ENCODE measurements at regions not wholly inside any gene's neighbourhood (a gene's known extent, or its start where the extent isn't known, plus 50 kb on each side); places are given as distances from the start of the nearest gene placed in this dataset.
"Not testable (repeated sequence)": the region's sequence is repeated elsewhere in the genome, so short reads cannot be mapped to it uniquely, and the experiment has no call there.

- H3K9me3 ChIP-seq (ENCODE audit: insufficient read depth, low read length, severe bottlenecking) = no peaks in the 10 kb centered on the region
- no peak overlapping the region for H3K4me3 ChIP-seq (ENCODE audit: low read depth in 1 of 2, low read length in 2 of 2)
- H3K36me3 ChIP-seq (ENCODE audit: insufficient read depth, low read length) = no peaks in the 10 kb centered on the region
- H3K9ac ChIP-seq (ENCODE audit: low read depth, low read length) = no peak overlapping the region
- no peaks in the 10 kb centered on the region for H3K79me2 ChIP-seq (ENCODE audit: insufficient read depth, low read length)
- no peak overlapping the region for H2AFZ ChIP-seq (ENCODE audit: low read depth, low read length)
- DNase-seq (no peak), ATAC-seq (ENCODE audit: insufficient read depth, low read depth) (no peak)
- no peaks in the 10 kb centered on the region for H3K27me3 ChIP-seq (ENCODE audit: insufficient read depth, low read length, poor library complexity)
- no peak overlapping the region for H3K4me2 ChIP-seq (ENCODE audit: insufficient read depth, low read length)
- H3K4me1 ChIP-seq (ENCODE audit: insufficient read depth, low read length) = no peaks in the 10 kb centered on the region
- no peaks in the 10 kb centered on the region for H4K20me1 ChIP-seq (ENCODE audit: insufficient read depth, low read length)
- TF ChIP-seq EZH2 (IDR thresholded peaks at IDR 0.05; ENCODE audit: borderline replicate concordance, low read depth, low read length, severe bottlenecking) (no peak), CTCF (IDR thresholded peaks at IDR 0.05; ENCODE audit: borderline replicate concordance, extremely low read depth, low read length, poor library complexity, severe bottlenecking) (no peak)
- no peak overlapping the region for H3K27ac ChIP-seq (ENCODE audit: low read length)
Observed at GRCh38 chr7:21338728-21339164, 89.1 kb upstream of the SP4 start.

GRCh38 chr7:21344900-21345299 lies 83.0 kb upstream of the SP4 start:
- H3K4me1 ChIP-seq (ENCODE audit: insufficient read depth, low read length); H2AFZ ChIP-seq (ENCODE audit: low read depth, low read length); H3K9ac ChIP-seq (ENCODE audit: low read depth, low read length); H3K27ac ChIP-seq (ENCODE audit: low read length); H3K36me3 ChIP-seq (ENCODE audit: insufficient read depth, low read length); ATAC-seq (ENCODE audit: insufficient read depth, low read depth); H3K79me2 ChIP-seq (ENCODE audit: insufficient read depth, low read length); H3K9me3 ChIP-seq (ENCODE audit: insufficient read depth, low read length, severe bottlenecking); DNase-seq; H3K27me3 ChIP-seq (ENCODE audit: insufficient read depth, low read length, poor library complexity); H3K4me3 ChIP-seq (ENCODE audit: low read depth in 1 of 2, low read length in 2 of 2); H4K20me1 ChIP-seq (ENCODE audit: insufficient read depth, low read length); H3K4me2 ChIP-seq (ENCODE audit: insufficient read depth, low read length): not testable (repeated sequence)

- no peaks in the 10 kb centered on the region for H3K4me1 ChIP-seq (ENCODE audit: insufficient read depth, low read length)
- DNase-seq (no peak), ATAC-seq (ENCODE audit: insufficient read depth, low read depth) (no peak)
- H3K4me2 ChIP-seq (ENCODE audit: insufficient read depth, low read length) = no peak overlapping the region
- no peak overlapping the region for H3K9ac ChIP-seq (ENCODE audit: low read depth, low read length)
- no peaks in the 10 kb centered on the region for H4K20me1 ChIP-seq (ENCODE audit: insufficient read depth, low read length)
- no peak overlapping the region for H2AFZ ChIP-seq (ENCODE audit: low read depth, low read length)
- H3K79me2 ChIP-seq (ENCODE audit: insufficient read depth, low read length) = no peaks in the 10 kb centered on the region
- TF ChIP-seq EZH2 (IDR thresholded peaks at IDR 0.05; ENCODE audit: borderline replicate concordance, low read depth, low read length, severe bottlenecking) (no peak), CTCF (IDR thresholded peaks at IDR 0.05; ENCODE audit: borderline replicate concordance, extremely low read depth, low read length, poor library complexity, severe bottlenecking) (no peak)
- no peaks in the 10 kb centered on the region for H3K27me3 ChIP-seq (ENCODE audit: insufficient read depth, low read length, poor library complexity)
- H3K27ac ChIP-seq (ENCODE audit: low read length) = no peak overlapping the region
- H3K4me3 ChIP-seq (ENCODE audit: low read depth in 1 of 2, low read length in 2 of 2) = no peak overlapping the region
- no peaks in the 10 kb centered on the region for H3K36me3 ChIP-seq (ENCODE audit: insufficient read depth, low read length)
- no peaks in the 10 kb centered on the region for H3K9me3 ChIP-seq (ENCODE audit: insufficient read depth, low read length, severe bottlenecking)
Observed at GRCh38 chr7:21345361-21345760, 82.5 kb upstream of the SP4 start.

- no peak overlapping the region for H2AFZ ChIP-seq (ENCODE audit: low read depth, low read length)
- no peaks in the 10 kb centered on the region for H3K36me3 ChIP-seq (ENCODE audit: insufficient read depth, low read length)
- no peak overlapping the region for H3K4me2 ChIP-seq (ENCODE audit: insufficient read depth, low read length)
- no peak overlapping the region for H3K27ac ChIP-seq (ENCODE audit: low read length)
- H3K9ac ChIP-seq (ENCODE audit: low read depth, low read length) = no peak overlapping the region
- H3K4me3 ChIP-seq (ENCODE audit: low read depth in 1 of 2, low read length in 2 of 2) = no peak overlapping the region
- TF ChIP-seq CTCF (IDR thresholded peaks at IDR 0.05; ENCODE audit: borderline replicate concordance, extremely low read depth, low read length, poor library complexity, severe bottlenecking) (no peak), EZH2 (IDR thresholded peaks at IDR 0.05; ENCODE audit: borderline replicate concordance, low read depth, low read length, severe bottlenecking) (no peak)
- no peaks in the 10 kb centered on the region for H3K27me3 ChIP-seq (ENCODE audit: insufficient read depth, low read length, poor library complexity)
- ATAC-seq (ENCODE audit: insufficient read depth, low read depth) (no peak), DNase-seq (no peak)
- no peaks in the 10 kb centered on the region for H4K20me1 ChIP-seq (ENCODE audit: insufficient read depth, low read length)
- H3K4me1 ChIP-seq (ENCODE audit: insufficient read depth, low read length) = no peaks in the 10 kb centered on the region
- no peaks in the 10 kb centered on the region for H3K79me2 ChIP-seq (ENCODE audit: insufficient read depth, low read length)
- H3K9me3 ChIP-seq (ENCODE audit: insufficient read depth, low read length, severe bottlenecking) = no peaks in the 10 kb centered on the region
Observed at GRCh38 chr7:21346297-21346696, 81.6 kb upstream of the SP4 start.

Data from DND-41 (cell line).